ENCODE measurements at regions not wholly inside any gene's neighbourhood (a gene's known extent, or its start where the extent isn't known, plus 50 kb on each side); places are given as distances from the start of the nearest gene placed in this dataset.

- Histone ChIP-seq H3K4me3 (no peak overlapping the region), H3K4me1 (no peaks in the 10 kb centered on the region), H3K27me3 (no peaks in the 10 kb centered on the region), H3K9me3 (no peaks in the 10 kb centered on the region), H3K27ac (no peak overlapping the region), H3K36me3 (no peaks in the 10 kb centered on the region)
- no peak for DNase-seq (ENCODE audit: low spot score in 2 of 2)
- no peak for TF ChIP-seq CTCF (IDR thresholded peaks at IDR 0.05)
- intact Hi-C loops (cut with DNase I), result no loop called here
Observed at GRCh38 chr3:3461317-3461716, 281.8 kb upstream of the CRBN start.

GRCh38 chr3:3448468-3448867, 269.0 kb upstream of the CRBN start:
- no peak for TF ChIP-seq CTCF (IDR thresholded peaks at IDR 0.05)

DNA sequence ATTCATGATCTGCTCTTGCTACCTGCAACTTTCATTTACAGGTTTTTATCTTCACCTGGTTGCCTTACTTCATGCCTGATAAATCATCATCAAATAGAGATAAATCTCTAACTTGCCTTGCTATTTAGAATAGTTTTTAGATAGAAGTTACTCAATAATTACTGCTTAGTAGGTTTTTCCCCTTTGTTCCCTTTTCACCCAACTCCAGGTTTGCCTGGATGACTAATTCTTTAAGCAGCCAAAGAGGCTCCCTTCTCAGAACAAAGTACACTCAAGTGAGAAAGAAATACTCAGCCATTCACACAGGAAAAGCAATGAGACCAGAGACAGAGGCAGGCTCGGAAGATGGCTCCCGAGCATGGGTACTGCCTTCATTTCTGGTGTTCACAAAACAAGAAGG, 268.1 kb upstream of the CRBN start:
- DNase-seq (ENCODE audit: low spot score in 2 of 2), result no peak
- Histone ChIP-seq H3K27me3 (no peaks in the 10 kb centered on the region), H3K27ac (no peak overlapping the region), H3K36me3 (no peaks in the 10 kb centered on the region), H3K4me1 (no peaks in the 10 kb centered on the region), H3K9me3 (no peaks in the 10 kb centered on the region), H3K4me3 (no peak overlapping the region)
- TF ChIP-seq CTCF (IDR thresholded peaks at IDR 0.05), result no peak
- intact Hi-C loops (cut with DNase I), result no loop called here

More at GRCh38 chr3:3448468-3448867, 269.0 kb upstream of the CRBN start:
- no peak for DNase-seq (ENCODE audit: low spot score in 2 of 2)
- intact Hi-C loops (cut with DNase I), result no loop called here
- Histone ChIP-seq H3K9me3 (no peaks in the 10 kb centered on the region), H3K36me3 (no peaks in the 10 kb centered on the region), H3K27ac (no peak overlapping the region), H3K4me1 (no peaks in the 10 kb centered on the region), H3K27me3 (no peaks in the 10 kb centered on the region), H3K4me3 (no peak overlapping the region)

DNA sequence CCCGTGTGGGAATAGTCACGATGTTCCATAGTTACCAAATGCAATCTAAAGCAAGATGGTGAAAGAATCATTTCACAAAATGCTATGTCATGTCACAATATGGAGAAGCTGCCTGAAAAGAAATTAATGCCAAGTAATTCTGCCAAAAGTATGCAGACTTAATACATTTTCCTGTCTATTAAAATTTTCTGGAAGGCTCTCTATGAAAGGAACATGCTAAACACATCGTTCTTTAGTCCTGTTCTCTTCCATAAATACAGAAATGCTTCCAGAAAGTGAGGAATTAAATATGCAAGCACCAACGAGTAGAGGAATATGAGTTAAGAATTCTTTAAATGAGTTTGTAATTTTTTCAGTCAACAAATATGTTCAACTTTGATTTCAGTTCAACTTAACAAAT, 266.8 kb upstream of the CRBN start:
- TF ChIP-seq CTCF (IDR thresholded peaks at IDR 0.05), result no peak
- intact Hi-C loops (cut with DNase I), result no loop called here
- H3K4me1 ChIP-seq, result no peaks in the 10 kb centered on the region
- H3K27ac ChIP-seq, result no peak overlapping the region
- no peak for DNase-seq (ENCODE audit: low spot score in 2 of 2)
- no peaks in the 10 kb centered on the region for H3K27me3 ChIP-seq
- H3K36me3 ChIP-seq, result no peaks in the 10 kb centered on the region
- no peaks in the 10 kb centered on the region for H3K9me3 ChIP-seq
- H3K4me3 ChIP-seq, result no peak overlapping the region

DNA sequence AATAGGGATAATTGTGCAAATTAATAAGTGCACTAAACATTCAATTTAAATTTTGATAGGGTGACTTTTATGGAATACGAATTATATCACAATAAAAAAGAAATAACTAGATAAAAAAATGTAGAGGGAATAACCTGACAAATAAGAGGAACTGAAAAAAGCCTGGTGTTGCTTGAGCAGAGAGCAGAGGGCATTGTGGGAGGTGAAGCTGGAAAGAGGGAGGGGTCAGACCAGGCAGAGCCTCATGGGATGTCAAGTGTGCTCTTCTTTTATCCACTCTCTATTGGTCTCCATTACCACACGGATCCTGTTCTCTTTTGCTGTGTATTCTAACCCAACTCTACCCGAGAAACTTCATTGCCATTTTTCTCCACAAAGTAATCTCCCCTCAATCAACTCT, 264.0 kb upstream of the CRBN start:
- no peaks in the 10 kb centered on the region for H3K9me3 ChIP-seq
- no peak overlapping the region for H3K27ac ChIP-seq
- no peak for DNase-seq (ENCODE audit: low spot score in 2 of 2)
- H3K4me3 ChIP-seq, result no peak overlapping the region
- no peaks in the 10 kb centered on the region for H3K4me1 ChIP-seq
- no peaks in the 10 kb centered on the region for H3K36me3 ChIP-seq
- intact Hi-C loops (cut with DNase I), result no loop called here
- TF ChIP-seq CTCF (IDR thresholded peaks at IDR 0.05), result no peak
- no peaks in the 10 kb centered on the region for H3K27me3 ChIP-seq

DNA sequence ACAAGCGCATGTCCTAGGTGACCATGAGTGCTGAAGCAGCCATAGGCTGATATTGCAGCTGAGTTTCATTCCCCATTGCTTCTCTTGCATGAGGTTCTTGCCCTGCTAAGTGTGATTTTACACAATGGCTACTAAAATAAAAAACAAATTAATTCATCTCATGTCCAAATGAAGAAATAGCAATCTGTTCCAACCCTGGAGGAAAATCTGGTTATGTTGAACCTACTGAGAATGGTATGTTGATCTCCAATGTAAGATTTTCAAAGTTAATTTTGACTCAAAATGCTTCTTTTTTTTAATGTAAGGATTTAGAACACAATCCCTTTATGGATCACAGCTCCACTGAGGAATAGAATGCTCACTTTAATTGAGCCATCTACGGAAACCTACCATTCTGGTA, 254.2 kb upstream of the CRBN start:
- H3K4me3 ChIP-seq, result no peak overlapping the region
- no peaks in the 10 kb centered on the region for H3K36me3 ChIP-seq
- H3K4me1 ChIP-seq, result no peaks in the 10 kb centered on the region
- intact Hi-C loops (cut with DNase I), result no loop called here
- H3K27me3 ChIP-seq, result no peaks in the 10 kb centered on the region
- no peaks in the 10 kb centered on the region for H3K9me3 ChIP-seq
- DNase-seq (ENCODE audit: low spot score in 2 of 2), result no peak
- no peak overlapping the region for H3K27ac ChIP-seq
- TF ChIP-seq CTCF (IDR thresholded peaks at IDR 0.05), result no peak
